ENCODE measurements at regions not wholly inside any gene's neighbourhood (a gene's known extent, or its start where the extent isn't known, plus 50 kb on each side); places are given as distances from the start of the nearest gene placed in this dataset.

DNA sequence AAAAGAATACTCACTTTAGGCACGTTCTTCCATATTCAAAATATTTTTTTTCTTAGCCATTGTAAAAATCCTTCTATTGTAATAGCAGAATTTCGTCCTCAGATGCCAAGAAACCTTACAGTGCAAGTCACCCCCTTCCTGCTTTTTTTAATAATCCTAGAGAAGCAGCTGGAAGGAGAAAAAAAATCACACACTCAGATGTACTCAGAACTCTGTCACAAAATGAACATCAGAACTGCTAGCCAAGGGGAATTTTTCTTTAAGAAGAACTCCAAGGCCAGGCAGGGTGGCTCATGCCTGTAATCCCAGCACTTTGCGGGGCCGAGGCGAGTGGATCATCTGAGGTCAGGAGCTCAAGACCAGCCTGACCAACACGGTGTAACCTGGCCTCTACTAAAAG is 127.3 kb upstream of the SPATS2L start:
- no peak overlapping the region for H2AK5ac ChIP-seq (ENCODE audit: low read length)
- no peak overlapping the region for H4K8ac ChIP-seq (ENCODE audit: low read depth, low read length)
- no peaks in the 10 kb centered on the region for H3K36me3 ChIP-seq (ENCODE audit: control insufficient read depth in 1 of 2, insufficient read depth in 2 of 2, low read length in 2 of 2)
- H2BK5ac ChIP-seq (ENCODE audit: low read depth, low read length, poor library complexity) = no peak overlapping the region
- no peak overlapping the region for H2AFZ ChIP-seq (ENCODE audit: insufficient read depth, low read length, poor library complexity)
- H2BK12ac ChIP-seq (ENCODE audit: low read length) = no peak overlapping the region
- no peak overlapping the region for H4K12ac ChIP-seq (ENCODE audit: low read depth, low read length)
- no peak overlapping the region for H4K91ac ChIP-seq (ENCODE audit: low read depth, low read length)
- no peak overlapping the region for H2BK120ac ChIP-seq (ENCODE audit: insufficient read depth, low read length, poor library complexity)
- no peak overlapping the region for H3K27ac ChIP-seq (ENCODE audit: low read depth, low read length)
- H3K79me1 ChIP-seq (ENCODE audit: low read length) = no peaks in the 10 kb centered on the region
- no peaks in the 10 kb centered on the region for H3K27me3 ChIP-seq (ENCODE audit: insufficient read depth, low read length)
- no peak overlapping the region for H3K4ac ChIP-seq (ENCODE audit: low read depth, low read length)
- no peak overlapping the region for H3K23ac ChIP-seq (ENCODE audit: low read length)
- peaks cover 2% of the 10 kb centered on the region for H3K9me3 ChIP-seq (ENCODE audit: insufficient read depth, low read depth, low read length)
- H3K9ac ChIP-seq (ENCODE audit: low read length) = no peak overlapping the region
- WGBS (ENCODE audit: extremely low coverage, insufficient coverage, insufficient read length) = no CpG with 5 or more reads among the region's 6 CpGs
- no peak overlapping the region for H3K14ac ChIP-seq (ENCODE audit: low read length)
- no peak overlapping the region for H3K18ac ChIP-seq (ENCODE audit: low read length)
- H3K79me2 ChIP-seq (ENCODE audit: control insufficient read depth, insufficient read depth, low read length, poor library complexity) = no peaks in the 10 kb centered on the region
- no peak for DNase-seq
- no peak overlapping the region for H3K4me3 ChIP-seq (ENCODE audit: low read depth, low read length)
- H3K4me1 ChIP-seq (ENCODE audit: control insufficient read depth in 1 of 2, insufficient read depth in 2 of 2, low read length in 2 of 2) = peaks cover 0 to 3% of the 10 kb centered on the region in 2 experiments
- no peak overlapping the region for H3K4me2 ChIP-seq (ENCODE audit: low read length)

DNA sequence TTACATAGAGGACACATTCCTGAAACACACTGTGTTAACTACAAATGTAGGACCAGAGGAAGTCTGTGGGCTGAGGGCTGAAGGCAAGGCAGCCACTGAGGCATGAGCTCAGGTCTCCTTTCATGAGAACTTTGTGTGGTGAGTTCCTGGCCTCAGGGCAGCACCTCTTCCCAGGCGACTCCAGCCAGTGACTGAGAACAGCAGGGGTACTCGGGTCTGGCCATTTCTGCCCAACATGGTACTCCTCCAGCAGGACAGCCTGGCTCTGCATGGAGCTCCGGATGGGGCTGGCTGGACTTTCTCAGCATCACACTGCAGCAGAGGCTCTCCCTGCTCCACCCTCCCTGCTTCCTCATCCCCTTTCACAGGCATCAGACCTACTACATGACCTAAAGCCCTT is 125.5 kb upstream of the SPATS2L start:
- Histone ChIP-seq H3K4me1 (ENCODE audit: control insufficient read depth in 1 of 2, insufficient read depth in 2 of 2, low read length in 2 of 2) (peaks cover 0 to 7% of the 10 kb centered on the region in 2 experiments), H3K79me1 (ENCODE audit: low read length) (no peaks in the 10 kb centered on the region), H4K12ac (ENCODE audit: low read depth, low read length) (no peak overlapping the region), H4K91ac (ENCODE audit: low read depth, low read length) (no peak overlapping the region), H3K79me2 (ENCODE audit: control insufficient read depth, insufficient read depth, low read length, poor library complexity) (no peaks in the 10 kb centered on the region), H4K8ac (ENCODE audit: low read depth, low read length) (no peak overlapping the region), H3K9me3 (ENCODE audit: insufficient read depth, low read depth, low read length) (no peaks in the 10 kb centered on the region), H2AK5ac (ENCODE audit: low read length) (no peak overlapping the region), H3K4ac (ENCODE audit: low read depth, low read length) (no peak overlapping the region), H2BK12ac (ENCODE audit: low read length) (no peak overlapping the region), H3K27me3 (ENCODE audit: insufficient read depth, low read length) (no peaks in the 10 kb centered on the region), H3K36me3 (ENCODE audit: control insufficient read depth in 1 of 2, insufficient read depth in 2 of 2, low read length in 2 of 2) (no peaks in the 10 kb centered on the region), H3K27ac (ENCODE audit: low read depth, low read length) (no peak overlapping the region), H3K4me2 (ENCODE audit: low read length) (no peak overlapping the region), H3K14ac (ENCODE audit: low read length) (no peak overlapping the region), H3K23ac (ENCODE audit: low read length) (no peak overlapping the region), H3K9ac (ENCODE audit: low read length) (no peak overlapping the region), H3K18ac (ENCODE audit: low read length) (no peak overlapping the region), H3K4me3 (ENCODE audit: low read depth, low read length) (no peak overlapping the region), H2BK120ac (ENCODE audit: insufficient read depth, low read length, poor library complexity) (no peak overlapping the region), H2AFZ (ENCODE audit: insufficient read depth, low read length, poor library complexity) (no peak overlapping the region), H2BK5ac (ENCODE audit: low read depth, low read length, poor library complexity) (no peak overlapping the region)
- DNase-seq = no peak
- no CpG with 5 or more reads among the region's 3 CpGs for WGBS (ENCODE audit: extremely low coverage, insufficient coverage, insufficient read length)

DNA sequence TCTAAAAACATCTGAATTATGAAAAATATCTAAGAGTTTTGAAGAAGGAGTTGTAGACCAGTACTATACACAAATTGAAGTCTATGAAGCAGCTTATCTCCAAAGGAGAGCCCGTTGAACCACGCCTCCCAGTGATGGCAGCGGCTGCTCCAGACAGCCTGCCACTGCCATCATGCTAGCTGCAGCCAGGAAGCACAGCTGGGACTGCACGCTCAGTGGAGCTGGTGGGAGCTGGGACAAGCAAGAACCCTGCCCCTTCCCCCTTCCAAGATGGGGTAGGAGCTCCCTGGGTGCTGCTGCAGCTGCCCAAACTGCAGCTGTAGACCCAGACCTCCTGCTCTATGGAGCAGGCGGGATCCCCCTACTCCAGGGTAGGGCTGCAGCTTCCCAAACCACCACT is 124.7 kb upstream of the SPATS2L start:
- Histone ChIP-seq H2AFZ (ENCODE audit: insufficient read depth, low read length, poor library complexity) (no peak overlapping the region), H3K79me1 (ENCODE audit: low read length) (no peaks in the 10 kb centered on the region), H2BK120ac (ENCODE audit: insufficient read depth, low read length, poor library complexity) (no peak overlapping the region), H3K4me3 (ENCODE audit: low read depth, low read length) (no peak overlapping the region), H2BK12ac (ENCODE audit: low read length) (no peak overlapping the region), H3K79me2 (ENCODE audit: control insufficient read depth, insufficient read depth, low read length, poor library complexity) (no peaks in the 10 kb centered on the region), H3K36me3 (ENCODE audit: control insufficient read depth in 1 of 2, insufficient read depth in 2 of 2, low read length in 2 of 2) (no peaks in the 10 kb centered on the region), H2BK5ac (ENCODE audit: low read depth, low read length, poor library complexity) (no peak overlapping the region), H3K27me3 (ENCODE audit: insufficient read depth, low read length) (no peaks in the 10 kb centered on the region), H4K91ac (ENCODE audit: low read depth, low read length) (no peak overlapping the region), H3K4ac (ENCODE audit: low read depth, low read length) (no peak overlapping the region), H3K4me1 (ENCODE audit: control insufficient read depth in 1 of 2, insufficient read depth in 2 of 2, low read length in 2 of 2) (peaks cover 0 to 7% of the 10 kb centered on the region in 2 experiments), H4K8ac (ENCODE audit: low read depth, low read length) (no peak overlapping the region), H3K9ac (ENCODE audit: low read length) (no peak overlapping the region), H3K14ac (ENCODE audit: low read length) (no peak overlapping the region), H3K9me3 (ENCODE audit: insufficient read depth, low read depth, low read length) (no peaks in the 10 kb centered on the region), H3K23ac (ENCODE audit: low read length) (no peak overlapping the region), H3K18ac (ENCODE audit: low read length) (no peak overlapping the region), H3K4me2 (ENCODE audit: low read length) (no peak overlapping the region), H2AK5ac (ENCODE audit: low read length) (no peak overlapping the region), H3K27ac (ENCODE audit: low read depth, low read length) (no peak overlapping the region), H4K12ac (ENCODE audit: low read depth, low read length) (no peak overlapping the region)
- DNase-seq = no peak
- WGBS (ENCODE audit: extremely low coverage, insufficient coverage, insufficient read length) = no CpG with 5 or more reads among the region's 5 CpGs

DNA sequence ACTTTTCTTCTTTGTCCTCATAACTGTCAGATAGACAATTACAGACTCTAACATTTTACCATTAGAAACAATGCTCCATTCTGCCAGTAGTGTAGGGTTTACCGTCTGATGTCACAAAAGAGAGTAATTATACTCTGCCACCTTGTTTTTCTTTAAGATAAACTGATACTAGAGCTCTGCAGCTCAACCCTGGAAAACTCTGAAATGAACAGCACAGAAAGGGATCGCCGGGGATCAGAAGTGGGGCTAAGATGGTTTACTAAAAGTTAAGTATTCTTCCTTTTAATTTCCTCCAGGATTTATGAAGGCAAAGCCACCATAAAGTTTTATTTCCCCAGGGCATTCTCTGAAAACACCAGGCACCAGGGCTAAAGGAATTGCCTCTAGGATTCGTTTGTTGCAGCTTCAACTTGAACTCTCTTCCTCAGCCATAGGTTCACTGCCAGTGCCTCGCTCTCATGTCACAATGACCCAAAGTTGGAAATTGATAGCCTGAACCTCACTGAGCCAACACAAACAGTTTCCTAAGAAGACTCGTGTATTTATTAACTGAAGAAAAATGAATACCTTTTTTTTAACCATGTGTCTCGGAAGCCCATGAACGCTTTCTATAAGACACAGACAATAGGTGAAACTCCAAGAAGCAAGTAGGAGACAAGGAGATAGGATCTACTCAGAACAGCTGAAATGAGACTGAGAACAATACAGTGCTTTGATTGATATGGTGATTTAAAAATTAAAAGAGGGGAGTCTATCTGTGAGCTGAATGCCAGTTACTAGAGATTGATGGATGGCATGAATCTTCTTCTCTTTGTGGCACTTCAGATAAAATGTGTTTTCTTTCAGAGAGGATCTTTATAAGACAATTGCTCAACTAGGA is 121.5 kb upstream of the SPATS2L start:
- Histone ChIP-seq H2AK5ac (ENCODE audit: low read length) (no peak overlapping the region), H3K4me2 (ENCODE audit: low read length) (no peak overlapping the region), H2AFZ (ENCODE audit: insufficient read depth, low read length, poor library complexity) (no peak overlapping the region), H3K79me2 (ENCODE audit: control insufficient read depth, insufficient read depth, low read length, poor library complexity) (no peaks in the 10 kb centered on the region), H3K4me3 (ENCODE audit: low read depth, low read length) (no peak overlapping the region), H2BK5ac (ENCODE audit: low read depth, low read length, poor library complexity) (no peak overlapping the region), H3K27me3 (ENCODE audit: insufficient read depth, low read length) (no peaks in the 10 kb centered on the region), H3K36me3 (ENCODE audit: control insufficient read depth in 1 of 2, insufficient read depth in 2 of 2, low read length in 2 of 2) (no peaks in the 10 kb centered on the region), H4K8ac (ENCODE audit: low read depth, low read length) (no peak overlapping the region), H2BK120ac (ENCODE audit: insufficient read depth, low read length, poor library complexity) (no peak overlapping the region), H2BK12ac (ENCODE audit: low read length) (no peak overlapping the region), H3K9me3 (ENCODE audit: insufficient read depth, low read depth, low read length) (no peaks in the 10 kb centered on the region), H3K27ac (ENCODE audit: low read depth, low read length) (no peak overlapping the region), H3K4me1 (ENCODE audit: control insufficient read depth in 1 of 2, insufficient read depth in 2 of 2, low read length in 2 of 2) (peaks cover 0 to 8% of the 10 kb centered on the region in 2 experiments), H3K79me1 (ENCODE audit: low read length) (no peaks in the 10 kb centered on the region), H3K4ac (ENCODE audit: low read depth, low read length) (no peak overlapping the region), H3K14ac (ENCODE audit: low read length) (no peak overlapping the region), H3K9ac (ENCODE audit: low read length) (no peak overlapping the region), H3K23ac (ENCODE audit: low read length) (no peak overlapping the region), H4K91ac (ENCODE audit: low read depth, low read length) (no peak overlapping the region), H3K18ac (ENCODE audit: low read length) (no peak overlapping the region), H4K12ac (ENCODE audit: low read depth, low read length) (no peak overlapping the region)
- WGBS (ENCODE audit: extremely low coverage, insufficient coverage, insufficient read length) = no CpG with 5 or more reads among the region's 8 CpGs
- no peak for DNase-seq
